ENCODE measurements at regions not wholly inside any gene's neighbourhood (a gene's known extent, or its start where the extent isn't known, plus 50 kb on each side); places are given as distances from the start of the nearest gene placed in this dataset.
"Not testable (repeated sequence)": the region's sequence is repeated elsewhere in the genome, so short reads cannot be mapped to it uniquely, and the experiment has no call there.

- no peak for DNase-seq (ENCODE audit: low read depth)
Measured at GRCh38 chr1:29760067-29760564, 523.8 kb downstream of the PTPRU start.

DNA sequence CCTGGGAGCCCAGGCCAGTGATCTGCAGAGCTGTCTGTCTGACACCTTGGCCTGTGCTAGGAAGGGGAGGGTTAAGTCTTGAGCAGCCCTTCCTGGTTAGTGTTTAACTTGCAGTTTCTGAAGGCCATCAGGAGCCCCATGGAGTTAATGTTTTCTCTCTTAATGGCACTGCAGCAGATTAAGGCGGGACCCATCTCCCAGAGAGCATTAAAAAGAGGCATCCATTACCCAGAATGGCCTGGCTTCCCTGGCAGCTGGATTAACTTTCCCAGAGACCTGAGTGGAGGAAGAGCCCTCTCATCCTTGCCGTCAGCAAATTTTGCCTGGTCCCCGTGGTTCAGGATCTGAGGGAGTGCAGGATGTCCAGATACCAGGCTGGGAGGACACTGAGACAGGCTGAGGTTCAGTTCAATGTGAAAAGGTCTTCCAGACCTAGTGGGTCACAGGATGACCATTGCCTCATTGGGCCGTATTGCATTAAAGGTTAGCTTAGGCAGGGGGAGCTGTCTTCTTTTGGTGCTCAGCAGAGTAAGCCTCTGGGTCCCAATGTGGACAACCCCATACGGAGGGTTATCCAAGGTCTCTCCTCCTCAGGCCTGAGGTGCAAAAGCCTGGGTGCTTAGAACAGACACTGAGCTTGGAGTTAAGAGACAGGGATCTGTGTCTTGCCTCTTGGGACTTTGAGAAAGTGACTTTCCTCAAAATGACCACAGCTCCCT, 522.6 kb downstream of the PTPRU start:
- DNase-seq (ENCODE audit: low read depth) = no peak

DNA sequence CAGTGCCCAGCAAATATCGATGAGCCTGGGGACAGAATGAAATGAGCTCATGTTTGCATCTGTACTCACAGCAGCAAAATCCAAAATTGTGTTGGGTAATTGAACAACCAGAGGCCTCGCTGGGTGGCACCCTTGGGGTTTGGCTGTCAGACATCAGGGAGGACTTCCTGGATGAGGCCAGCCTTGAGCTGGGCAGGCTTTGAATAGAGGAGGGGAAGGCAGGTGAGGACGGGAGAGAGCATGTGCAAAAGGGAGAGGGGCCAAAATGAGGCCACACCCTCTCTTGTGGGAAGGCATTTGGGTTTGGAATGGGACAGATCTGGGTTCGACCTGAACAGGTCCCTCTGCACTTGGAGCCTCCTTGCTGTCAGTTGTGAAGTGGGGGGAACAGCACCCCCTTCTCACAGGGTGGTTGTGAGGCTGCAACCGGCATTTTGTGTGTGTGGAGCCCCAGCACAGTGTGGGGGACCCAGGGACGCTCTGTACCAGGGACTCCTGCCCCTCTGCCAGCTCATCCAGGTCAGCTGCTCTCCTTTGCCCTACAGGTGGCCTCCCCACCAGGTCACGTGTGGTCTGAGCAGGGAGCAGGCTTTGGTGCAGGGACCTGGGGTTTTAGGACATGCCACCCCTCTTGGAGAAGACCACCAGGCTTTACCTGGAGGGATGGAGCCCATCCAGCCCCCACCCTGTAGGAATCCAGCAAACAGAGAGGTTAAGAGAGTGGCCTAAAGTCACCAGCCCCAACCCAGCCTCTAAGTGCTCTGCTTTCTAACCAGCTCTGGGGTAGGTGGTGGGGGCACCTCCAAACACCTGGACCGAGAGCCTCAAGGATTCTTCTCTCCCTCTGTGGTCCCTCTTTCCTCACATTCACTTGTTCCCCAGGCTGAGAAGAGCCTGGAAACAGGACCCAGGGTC, 521.8 kb downstream of the PTPRU start:
- no peak for DNase-seq (ENCODE audit: low read depth)

GRCh38 chr1:29756901-29757725, 520.8 kb downstream of the PTPRU start:
- DNase-seq (ENCODE audit: low read depth) = no peak

GRCh38 chr1:29756498-29756897, 520.2 kb downstream of the PTPRU start:
- no peak for DNase-seq (ENCODE audit: low read depth)

DNA sequence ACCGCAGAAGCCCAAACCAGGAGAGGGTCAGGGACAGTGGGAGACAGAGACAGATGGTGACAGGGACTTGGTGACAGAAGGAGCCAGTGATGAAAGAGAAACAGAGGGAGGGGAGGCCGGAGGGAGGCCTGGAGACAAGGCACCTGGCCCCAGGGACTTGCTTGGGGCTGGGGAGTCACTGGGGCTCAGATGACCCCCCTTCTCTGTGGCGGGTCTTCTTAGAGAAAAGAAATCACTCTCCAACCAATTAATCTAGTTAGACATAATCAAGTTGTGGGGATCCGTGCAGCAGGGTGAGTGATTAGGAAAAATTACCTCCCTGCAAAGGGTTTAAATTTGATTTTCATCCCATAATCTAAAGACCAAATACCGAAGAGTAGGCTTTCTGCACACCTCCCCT, 519.8 kb downstream of the PTPRU start:
- DNase-seq (ENCODE audit: low read depth) = no peak

DNA sequence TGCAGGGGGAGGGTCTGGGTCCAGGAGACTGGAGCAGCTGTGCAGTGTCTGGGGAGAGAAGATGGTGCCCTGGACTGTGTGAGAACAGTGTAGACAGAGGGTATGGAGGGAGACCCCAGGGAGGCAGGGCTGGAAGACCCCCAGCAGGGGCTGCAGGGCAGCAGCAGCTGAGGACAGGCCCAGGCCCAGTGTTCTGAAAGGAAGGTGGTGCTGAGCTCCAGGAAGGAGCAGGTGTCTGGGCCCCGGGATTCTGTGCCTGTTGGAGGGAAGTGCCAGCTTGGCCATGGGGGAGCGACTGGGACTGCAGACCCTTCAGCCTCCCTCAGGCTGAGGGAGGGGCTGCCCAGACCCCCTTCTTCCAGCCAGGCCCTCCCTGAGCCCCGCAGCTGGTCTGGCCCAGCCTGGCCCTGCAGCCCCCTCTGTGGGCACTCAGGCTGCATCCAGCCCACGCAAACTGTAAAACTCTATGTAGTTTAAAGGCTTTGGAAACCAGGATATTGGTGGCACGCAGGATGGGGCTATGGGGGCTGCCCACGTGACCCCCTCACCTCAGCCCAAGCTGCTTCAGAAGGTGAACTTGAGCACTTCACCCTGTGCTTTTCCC, 519.2 kb downstream of the PTPRU start:
- not testable (repeated sequence) for DNase-seq (ENCODE audit: low read depth)

GRCh38 chr1:29754573-29755375, 518.5 kb downstream of the PTPRU start:
- no peak for DNase-seq (ENCODE audit: low read depth)

- DNase-seq (ENCODE audit: low read depth) = no peak
Measured at GRCh38 chr1:29753771-29754572, 517.6 kb downstream of the PTPRU start.

GRCh38 chr1:29753244-29753643, 516.9 kb downstream of the PTPRU start:
- no peak for DNase-seq (ENCODE audit: low read depth)

DNA sequence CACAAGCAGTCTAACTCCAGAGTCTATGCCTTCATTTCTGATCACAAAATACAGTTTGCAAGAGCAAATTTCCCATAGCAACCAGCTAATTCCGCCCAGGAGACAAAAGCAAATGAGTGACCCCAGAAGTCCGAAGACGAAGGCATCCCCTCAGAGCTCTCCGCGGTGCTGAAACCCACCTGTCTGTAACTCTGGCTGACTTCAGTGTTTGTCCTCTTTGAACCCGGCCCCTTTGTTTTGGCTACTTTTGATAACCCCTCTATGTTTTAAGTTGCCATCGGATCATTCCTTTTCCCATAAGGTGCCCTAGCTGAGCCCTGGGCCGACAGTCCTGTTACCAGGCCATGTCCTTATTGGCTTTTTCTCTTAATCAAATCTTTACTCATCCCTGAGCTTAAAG, 515.8 kb downstream of the PTPRU start:
- no peak for DNase-seq (ENCODE audit: low read depth)

DNA sequence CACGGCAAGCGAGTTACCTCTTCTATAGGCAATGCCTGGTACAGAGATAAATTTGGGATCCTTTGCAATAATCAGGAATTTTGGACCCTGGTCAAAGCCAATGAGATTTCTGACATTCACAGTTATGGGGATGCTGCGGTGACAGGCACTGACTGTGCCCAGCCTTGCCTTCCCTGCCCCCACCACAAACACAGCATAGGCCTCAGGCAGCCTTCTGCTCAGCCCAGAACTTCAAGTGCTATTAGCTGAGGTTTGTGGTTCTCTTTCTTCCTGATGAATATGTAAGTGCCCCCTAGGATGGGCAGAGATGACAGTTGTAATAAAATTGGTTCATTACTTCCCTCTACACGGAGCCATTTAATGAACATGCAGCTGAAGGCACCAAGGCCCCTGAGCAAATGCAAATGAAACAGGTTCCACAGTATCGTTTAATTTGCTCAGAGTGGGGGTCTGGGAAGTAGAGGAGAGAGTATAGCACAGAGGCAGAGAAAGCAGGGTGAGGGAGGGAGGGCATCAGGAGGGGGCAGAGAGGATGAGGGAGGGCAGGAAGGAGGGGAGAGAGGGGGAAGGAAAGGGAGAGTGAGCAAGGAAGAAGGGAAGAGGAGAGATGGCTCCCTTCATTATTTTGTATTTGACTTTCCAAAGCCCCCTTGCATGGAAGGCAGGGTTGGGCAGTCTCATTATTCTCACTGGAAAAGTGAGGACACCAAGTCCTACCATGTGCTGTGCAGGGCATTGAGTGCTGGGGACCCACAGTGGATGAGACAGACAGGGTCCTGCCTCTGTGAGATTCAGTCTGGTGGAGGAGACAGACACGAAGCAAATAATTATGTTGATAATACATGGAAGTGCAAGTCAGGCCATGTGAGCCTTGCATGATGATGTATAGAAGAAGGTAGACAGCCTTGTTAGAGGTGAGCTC, 513.0 kb downstream of the PTPRU start:
- no peak for DNase-seq (ENCODE audit: low read depth)

DNA sequence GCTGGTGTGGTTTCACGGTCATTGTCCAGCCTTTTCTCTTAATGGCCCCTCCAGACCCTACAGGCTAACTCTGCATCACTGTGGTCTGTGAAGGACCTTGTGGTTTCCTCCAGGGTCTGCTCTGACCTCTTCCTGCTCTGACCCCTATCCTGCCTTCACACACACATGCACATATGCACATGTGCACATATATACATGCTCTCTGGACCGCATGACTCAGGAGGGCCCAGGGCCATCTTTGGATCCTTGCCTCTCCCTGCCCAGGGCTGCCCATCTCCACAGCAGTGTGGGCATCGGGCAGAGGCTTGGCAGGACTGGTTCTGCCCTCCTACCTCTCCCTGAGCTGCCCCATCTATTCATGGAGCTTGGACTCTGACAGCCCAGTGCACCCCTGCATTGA, 510.9 kb downstream of the PTPRU start:
- DNase-seq (ENCODE audit: low read depth) = no peak

DNA sequence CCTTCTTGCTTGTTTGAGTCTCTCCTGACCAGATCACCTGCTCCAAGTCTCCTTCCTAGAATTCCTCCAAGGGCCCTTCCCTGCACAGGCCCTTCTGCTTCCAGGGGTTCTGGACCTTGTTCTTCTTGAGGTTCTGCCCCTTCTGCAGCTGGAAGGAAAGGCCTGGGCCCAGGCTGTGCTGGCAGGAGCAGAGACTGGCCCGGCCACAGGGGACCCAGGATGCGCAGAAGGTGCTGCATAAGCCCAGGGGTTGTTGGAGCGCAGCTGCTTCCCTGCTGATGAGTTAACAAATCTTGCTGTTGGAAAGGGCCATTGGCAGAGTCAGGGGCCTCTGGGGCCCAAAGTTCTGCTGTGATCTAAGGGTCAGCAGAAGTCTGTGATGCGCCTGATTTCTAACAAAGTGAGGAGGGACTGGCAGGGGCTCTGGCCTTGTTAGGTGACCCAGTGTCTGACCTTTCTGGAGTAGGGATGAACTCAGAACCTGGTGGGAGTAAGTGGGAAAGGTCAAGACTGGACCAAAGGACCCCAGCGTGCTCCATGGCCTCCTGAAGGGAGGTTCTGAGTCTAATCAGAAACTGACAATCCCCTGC, 509.8 kb downstream of the PTPRU start:
- DNase-seq (ENCODE audit: low read depth) = no peak

DNA sequence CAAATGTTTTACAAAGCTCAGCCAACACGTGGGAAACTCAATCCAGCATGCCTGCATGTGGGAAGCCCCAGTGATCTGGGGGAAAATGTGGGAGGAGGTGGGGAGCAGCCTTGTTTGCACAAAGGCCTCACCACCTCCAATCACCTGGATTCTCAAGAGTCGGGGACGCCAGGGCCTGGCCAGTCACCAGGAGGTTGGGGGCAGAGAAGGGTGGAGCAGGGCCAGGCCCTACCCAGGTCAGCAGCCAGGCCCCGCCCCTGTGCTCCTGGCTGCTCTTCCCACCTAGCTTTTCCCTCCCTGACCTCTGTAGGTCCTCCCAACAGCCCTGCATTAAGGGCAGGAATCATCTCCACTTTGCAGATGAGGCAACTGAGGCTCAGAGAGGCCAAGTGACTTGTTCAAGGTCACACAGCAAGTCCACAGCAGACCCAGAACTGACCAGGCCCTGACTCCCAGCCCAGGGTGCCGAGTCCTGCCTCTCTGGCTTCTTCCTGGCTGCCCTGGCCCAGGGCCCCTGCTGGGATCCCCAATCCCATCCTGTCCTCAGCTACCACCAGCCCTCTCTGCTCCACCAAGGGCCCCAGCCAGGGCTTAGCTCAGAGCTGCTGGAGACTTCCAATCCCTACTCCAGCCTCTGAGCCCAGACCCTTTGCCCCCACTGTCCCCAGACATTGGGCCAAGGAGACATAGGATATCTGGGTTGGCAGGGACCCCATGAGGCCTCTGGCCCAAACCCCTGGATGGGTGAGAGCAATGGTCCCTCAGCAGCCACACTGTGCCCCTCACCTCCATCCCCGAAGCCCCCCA, 508.6 kb downstream of the PTPRU start:
- no peak for DNase-seq (ENCODE audit: low read depth)

DNA sequence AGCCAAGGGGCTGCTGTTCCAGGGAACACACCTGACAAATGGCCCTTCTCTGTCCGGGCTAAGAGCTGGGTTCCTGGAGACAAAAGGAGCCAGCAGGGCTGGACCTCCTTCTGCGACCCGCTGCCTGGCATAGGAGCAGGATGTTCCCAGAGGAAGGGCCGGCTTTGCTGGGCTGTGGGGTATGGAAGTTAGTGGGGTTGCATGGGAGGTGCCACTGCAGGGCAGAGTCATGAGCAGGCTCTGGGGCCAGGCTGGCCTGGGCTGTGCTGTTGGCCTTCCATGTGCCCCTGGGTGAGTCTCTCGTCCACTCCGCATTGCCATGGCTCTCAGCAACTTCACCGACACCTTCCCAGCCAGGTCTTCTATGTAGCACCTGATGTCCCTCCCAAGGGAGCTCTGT, 507.6 kb downstream of the PTPRU start:
- DNase-seq (ENCODE audit: low read depth) = no peak

- no peak for DNase-seq (ENCODE audit: low read depth)
Measured at GRCh38 chr1:29743264-29743663, 506.9 kb downstream of the PTPRU start.

GRCh38 chr1:29739176-29739575, 502.9 kb downstream of the PTPRU start:
- DNase-seq (ENCODE audit: low read depth) = no peak
